ENCODE measurements at regions not wholly inside any gene's neighbourhood (a gene's known extent, or its start where the extent isn't known, plus 50 kb on each side); places are given as distances from the start of the nearest gene placed in this dataset.

DNA sequence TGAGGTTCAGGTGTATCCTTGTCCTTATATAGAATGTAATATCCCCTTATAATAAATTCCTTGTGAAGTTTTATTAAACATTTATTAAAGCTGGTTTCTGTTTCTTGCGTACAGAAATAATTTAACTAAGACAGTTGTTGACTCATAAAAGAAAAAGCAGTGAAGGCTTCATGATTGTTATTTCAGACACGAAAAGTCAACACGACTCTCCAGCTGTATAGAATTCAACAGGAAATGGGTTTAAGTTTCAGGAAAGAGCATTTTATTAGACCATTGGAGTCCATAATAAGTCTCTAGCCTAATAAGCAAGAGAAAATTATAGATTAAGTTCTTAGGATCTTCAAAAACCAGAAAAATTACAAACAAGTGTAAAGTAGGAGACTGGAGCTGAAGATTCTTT is 62.2 kb downstream of the KCNE4 start:
- H3K4me1 ChIP-seq (ENCODE audit: insufficient read depth), result no peaks in the 10 kb centered on the region
- no peaks in the 10 kb centered on the region for H3K27me3 ChIP-seq
- no peak overlapping the region for H3K27ac ChIP-seq
- intact Hi-C loops (cut with DNase I), result no loop called here
- 72 to 76% (median 73%) methylated on average over 3 of the region's 3 CpGs for WGBS, 3 donors
- H3K9me3 ChIP-seq, result no peaks in the 10 kb centered on the region
- no peaks in the 10 kb centered on the region for H3K36me3 ChIP-seq
- TF ChIP-seq POLR2A (IDR thresholded peaks at IDR 0.05) (no peak), EP300 (IDR thresholded peaks at IDR 0.05) (no peak), CTCF (IDR thresholded peaks at IDR 0.05) (no peak)
- no peak overlapping the region for H3K4me3 ChIP-seq
- DNase-seq, result no peak

- TF ChIP-seq EP300 (IDR thresholded peaks at IDR 0.05) (no peak), CTCF (IDR thresholded peaks at IDR 0.05) (no peak), POLR2A (IDR thresholded peaks at IDR 0.05) (no peak)
- intact Hi-C loops (cut with DNase I), result no loop called here
- Histone ChIP-seq H3K27me3 (no peaks in the 10 kb centered on the region), H3K4me1 (ENCODE audit: insufficient read depth) (no peaks in the 10 kb centered on the region), H3K9me3 (no peaks in the 10 kb centered on the region), H3K36me3 (no peaks in the 10 kb centered on the region), H3K4me3 (no peak overlapping the region), H3K27ac (no peak overlapping the region)
- WGBS, 3 donors, result 94 to 99% (median 94%) methylated on average over 3 of the region's 3 CpGs
- no peak for DNase-seq
These were observed 62.9 kb downstream of the KCNE4 start for GRCh38 chr2:223114917-223115316.

DNA sequence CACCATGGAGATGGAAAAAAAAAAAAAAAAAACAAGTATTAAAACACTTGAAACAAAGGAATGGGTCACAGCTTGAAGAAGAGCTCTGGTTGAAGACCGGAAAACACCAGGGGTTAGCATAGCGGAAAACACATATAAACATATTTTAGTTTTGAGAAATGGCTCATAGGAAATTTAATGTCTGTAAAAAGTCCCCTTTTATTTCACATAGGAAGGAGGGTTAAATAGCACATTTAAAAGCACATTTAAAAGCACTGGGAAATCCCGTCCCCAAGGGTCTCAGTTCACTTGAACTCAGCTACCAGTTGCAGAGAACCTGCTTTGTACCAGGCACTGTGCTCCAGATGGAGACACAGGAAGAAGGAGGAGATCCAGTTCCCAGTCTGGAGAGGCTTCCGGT is 65.5 kb downstream of the KCNE4 start:
- 87 to 91% (median 90%) methylated on average over 4 of the region's 4 CpGs for WGBS, 3 donors
- no peak overlapping the region for H3K27ac ChIP-seq
- no peaks in the 10 kb centered on the region for H3K4me1 ChIP-seq (ENCODE audit: insufficient read depth)
- no peaks in the 10 kb centered on the region for H3K9me3 ChIP-seq
- no peak overlapping the region for H3K4me3 ChIP-seq
- TF ChIP-seq CTCF (IDR thresholded peaks at IDR 0.05) (no peak), POLR2A (IDR thresholded peaks at IDR 0.05) (no peak), EP300 (IDR thresholded peaks at IDR 0.05) (no peak)
- intact Hi-C loops (cut with DNase I), result no loop called here
- H3K27me3 ChIP-seq, result no peaks in the 10 kb centered on the region
- DNase-seq, result no peak
- H3K36me3 ChIP-seq, result no peaks in the 10 kb centered on the region

DNA sequence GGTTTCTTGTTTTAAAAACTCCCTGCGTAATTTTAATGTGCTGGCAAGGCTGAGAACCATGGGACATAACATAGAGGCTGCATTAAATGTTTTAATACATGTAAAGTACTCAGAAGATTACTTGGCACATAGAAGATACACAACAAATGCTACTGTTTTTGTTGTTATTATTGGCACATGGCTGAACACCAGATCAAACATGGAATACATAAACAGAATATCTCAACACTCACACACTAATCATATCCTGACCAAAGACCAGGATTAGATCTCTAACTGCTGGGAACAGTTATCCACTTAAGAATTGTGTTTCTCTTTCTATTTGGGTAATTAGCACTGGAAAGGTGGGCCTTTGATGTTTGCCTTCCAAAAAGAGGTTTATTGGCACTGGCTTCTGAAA is 69.3 kb downstream of the KCNE4 start:
- 89 to 100% (median 94%) methylated on average over 1 of the region's 1 CpG for WGBS, 3 donors
- Histone ChIP-seq H3K36me3 (no peaks in the 10 kb centered on the region), H3K4me3 (no peak overlapping the region), H3K9me3 (no peaks in the 10 kb centered on the region), H3K27me3 (no peaks in the 10 kb centered on the region), H3K27ac (no peak overlapping the region), H3K4me1 (ENCODE audit: insufficient read depth) (no peaks in the 10 kb centered on the region)
- no peak for DNase-seq
- no peak for TF ChIP-seq CTCF (IDR thresholded peaks at IDR 0.05)
- no peak for TF ChIP-seq EP300 (IDR thresholded peaks at IDR 0.05)
- no peak for TF ChIP-seq POLR2A (IDR thresholded peaks at IDR 0.05)
- intact Hi-C loops (cut with DNase I), result no loop called here

DNA sequence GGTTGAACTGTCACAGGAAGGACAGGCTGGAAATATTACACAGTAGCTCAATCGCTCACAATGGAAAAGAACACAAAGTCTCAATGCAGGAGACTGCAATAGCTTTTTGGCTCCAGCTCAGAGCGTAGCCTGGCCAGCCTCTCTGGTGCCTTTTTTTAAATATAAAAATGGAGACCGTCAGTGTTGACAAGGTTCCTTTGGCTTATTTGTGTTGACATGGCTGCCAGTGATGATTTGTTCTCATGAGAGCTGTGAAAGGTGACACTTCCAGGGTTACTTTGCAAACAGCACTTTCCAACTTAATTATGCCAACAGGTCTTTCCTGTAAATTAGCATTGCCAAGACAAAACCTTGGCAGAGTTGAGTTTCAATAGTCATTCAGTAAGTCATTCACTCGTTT is 70.8 kb downstream of the KCNE4 start:
- intact Hi-C loops (cut with DNase I), result no loop called here
- no peak for DNase-seq
- WGBS, 3 donors, result 42 to 57% (median 53%) methylated on average over 4 of the region's 4 CpGs
- H3K9me3 ChIP-seq, result no peaks in the 10 kb centered on the region
- H3K36me3 ChIP-seq, result no peaks in the 10 kb centered on the region
- no peak overlapping the region for H3K4me3 ChIP-seq
- H3K4me1 ChIP-seq (ENCODE audit: insufficient read depth), result no peaks in the 10 kb centered on the region
- H3K27ac ChIP-seq, result no peak overlapping the region
- TF ChIP-seq EP300 (IDR thresholded peaks at IDR 0.05) (no peak), POLR2A (IDR thresholded peaks at IDR 0.05) (no peak), CTCF (IDR thresholded peaks at IDR 0.05) (no peak)
- H3K27me3 ChIP-seq, result no peaks in the 10 kb centered on the region
